Neuronal stem cell (in vitro differentiated cells): ENCODE measurements at regions not wholly inside any gene's neighbourhood (a gene's known extent, or its start where the extent isn't known, plus 50 kb on each side); places are given as distances from the start of the nearest gene placed in this dataset.

Experiments used
- DNase-seq: peaks from one replicate; pipeline ENCODE4 v3.0.0-alpha.2; 2013; ENCODE audit warnings: low spot score
- H2AFZ ChIP-seq: one replicate; pipeline ENCODE4 v1.6.1; 2013; ENCODE audit warnings: mild to moderate bottlenecking, low read length, inconsistent platforms
- H2AK5ac ChIP-seq: 2 replicates; pipeline ENCODE4 v1.6.1; 2013; ENCODE audit warnings: low read depth, mild to moderate bottlenecking, inconsistent platforms, low read length, moderate library complexity, mixed read lengths
- H2BK120ac ChIP-seq: 2 replicates; pipeline ENCODE4 v1.6.1; 2013; ENCODE audit warnings: low read depth, mild to moderate bottlenecking, inconsistent platforms, low read length, moderate library complexity, mixed read lengths
- H2BK12ac ChIP-seq: one replicate; pipeline ENCODE4 v1.6.1; 2013; ENCODE audit warnings: low read length, inconsistent platforms
- H2BK15ac ChIP-seq: 2 replicates; pipeline ENCODE4 v1.6.1; 2013; ENCODE audit warnings: mild to moderate bottlenecking, low read length, inconsistent platforms, mixed read lengths
- H2BK5ac ChIP-seq: one replicate; pipeline ENCODE4 v1.6.1; 2013; ENCODE audit warnings: inconsistent platforms, mild to moderate bottlenecking, low read length, moderate library complexity
- H3K14ac ChIP-seq: one replicate; pipeline ENCODE4 v1.6.1; 2013; ENCODE audit warnings: low read length, inconsistent platforms
- H3K18ac ChIP-seq: 2 replicates; pipeline ENCODE4 v1.6.1; 2013; ENCODE audit warnings: low read length, inconsistent platforms
- H3K23ac ChIP-seq: 2 replicates; pipeline ENCODE4 v1.6.1; 2013; ENCODE audit warnings: low read depth, mild to moderate bottlenecking, mixed read lengths, low read length, inconsistent platforms; ENCODE audit not compliant: poor library complexity
- H3K27ac ChIP-seq: replicated peaks from 3 replicates; pipeline ENCODE4 v1.5.1; 2013; ENCODE audit warnings: low read length, inconsistent platforms
- H3K27me3 ChIP-seq, 3 experiments: 2 replicates each; pipeline ENCODE4 v1.6.1; 2013; ENCODE audit warnings: low read length in 3 of 3, mild to moderate bottlenecking in 2 of 3, inconsistent platforms in 1 of 3, low read depth in 1 of 3, mixed read lengths in 1 of 3, moderate library complexity in 1 of 3; ENCODE audit not compliant: control insufficient read depth in 3 of 3, insufficient read depth in 3 of 3
- H3K36me3 ChIP-seq, 2 donors: replicated peaks in 1 of 2; 2 replicates each; pipeline ENCODE4 v1.6.1; 2013; ENCODE audit warnings: low read length in 2 of 2; ENCODE audit not compliant: control insufficient read depth in 2 of 2, insufficient read depth in 2 of 2
- H3K4ac ChIP-seq: 2 replicates; pipeline ENCODE4 v1.6.1; 2013; ENCODE audit warnings: inconsistent platforms, mild to moderate bottlenecking, low read length, moderate library complexity
- H3K4me1 ChIP-seq, 2 donors: 1 replicate in 1 of 2; 2 replicates in 1 of 2; pipeline ENCODE4 v1.6.1; 2013; ENCODE audit warnings: low read length in 2 of 2, low read depth in 1 of 2; ENCODE audit not compliant: control insufficient read depth in 2 of 2, insufficient read depth in 1 of 2
- H3K4me2 ChIP-seq: one replicate; pipeline ENCODE4 v1.6.1; 2013; ENCODE audit warnings: mild to moderate bottlenecking, low read length, inconsistent platforms; ENCODE audit not compliant: insufficient read depth, poor library complexity, severe bottlenecking
- H3K4me3 ChIP-seq, 2 donors: 2 replicates each; pipeline ENCODE4 v1.5.1; 2013; ENCODE audit warnings: low read length in 2 of 2, mild to moderate bottlenecking in 2 of 2, inconsistent platforms in 1 of 2, moderate library complexity in 1 of 2
- H3K79me1 ChIP-seq: one replicate; pipeline ENCODE4 v1.6.1; 2013; ENCODE audit warnings: low read depth, mild to moderate bottlenecking, inconsistent platforms, low read length, moderate library complexity
- H3K9ac ChIP-seq: one replicate; pipeline ENCODE4 v1.6.1; 2013; ENCODE audit warnings: mild to moderate bottlenecking, low read depth, low read length, inconsistent platforms; ENCODE audit not compliant: poor library complexity
- H3K9me3 ChIP-seq, 2 donors: replicated peaks in 1 of 2; 2 replicates each; pipeline versions ENCODE3 to v1.6.1; 2013; ENCODE audit warnings: low read length in 2 of 2, mild to moderate bottlenecking in 2 of 2, inconsistent platforms in 1 of 2, low read depth in 1 of 2, mixed read lengths in 1 of 2, moderate library complexity in 1 of 2; ENCODE audit not compliant: control insufficient read depth in 2 of 2, insufficient read depth in 1 of 2
- H4K8ac ChIP-seq: one replicate; pipeline ENCODE4 v1.6.1; 2013; ENCODE audit warnings: low read depth, mild to moderate bottlenecking, inconsistent platforms, low read length, moderate library complexity
- H4K91ac ChIP-seq: one replicate; pipeline ENCODE4 v1.6.1; 2013; ENCODE audit warnings: low read length, low read depth, mild to moderate bottlenecking, inconsistent platforms; ENCODE audit not compliant: poor library complexity
- WGBS, 2 donors: extraction: QIAGEN DNeasy Blood & Tissue Kit; methylation state at CpG; one replicate each; pipeline ENCODE4 v1.1.7; 2013; ENCODE audit warnings: missing lambda C conversion rate in 2 of 2, mixed read lengths in 1 of 2; ENCODE audit not compliant: insufficient read length in 2 of 2, insufficient replicate concordance in 1 of 2; ENCODE audit errors: extremely low coverage in 2 of 2; 5-methylcytosine and 5-hydroxymethylcytosine counted together

- WGBS, 2 donors = 100% methylated on average over 1 of the region's 4 CpGs; no CpG with 5 or more reads in 1 of the 2 donors
These were observed 54.9 kb upstream of the ATF3 start for GRCh38 chr1:212553676-212554075.

GRCh38 chr1:212554401-212554800 lies 54.2 kb upstream of the ATF3 start:
- Histone ChIP-seq H3K36me3 (no peaks in the 10 kb centered on the region), H3K14ac (no peak overlapping the region), H3K27me3 (peaks cover 0 to 9% (median 7%) of the 10 kb centered on the region in 3 experiments), H2BK12ac (no peak overlapping the region), H3K4ac (no peak overlapping the region), H4K8ac (no peak overlapping the region), H3K9me3 (peaks cover 0 to 3% of the 10 kb centered on the region in 2 donors), H3K4me2 (no peak overlapping the region), H2BK15ac (no peak overlapping the region), H2BK5ac (no peak overlapping the region), H2AFZ (no peak overlapping the region), H4K91ac (no peak overlapping the region), H3K9ac (no peak overlapping the region), H3K18ac (no peak overlapping the region), H3K4me3 (no peak overlapping the region), H3K4me1 (peaks cover 0 to 2% of the 10 kb centered on the region in 2 donors), H3K79me1 (no peaks in the 10 kb centered on the region), H2AK5ac (no peak overlapping the region), H3K27ac (no peak overlapping the region), H2BK120ac (no peak overlapping the region), H3K23ac (no peak overlapping the region)
- DNase-seq = no peak
- no CpG with 5 or more reads among the region's 2 CpGs for WGBS, 2 donors

More at GRCh38 chr1:212553676-212554075, 54.9 kb upstream of the ATF3 start:
- no peak overlapping the region for H2BK12ac ChIP-seq
- H3K27ac ChIP-seq = no peak overlapping the region
- no peak overlapping the region for H4K8ac ChIP-seq
- no peaks in the 10 kb centered on the region for H3K79me1 ChIP-seq
- no peak overlapping the region for H2AK5ac ChIP-seq
- no peak for DNase-seq
- H3K18ac ChIP-seq = no peak overlapping the region
- peaks cover 0 to 9% (median 7%) of the 10 kb centered on the region in 3 experiments for H3K27me3 ChIP-seq
- H2AFZ ChIP-seq = no peak overlapping the region
- H3K4me3 ChIP-seq = no peak overlapping the region
- H3K9ac ChIP-seq = no peak overlapping the region
- peaks cover 0 to 2% of the 10 kb centered on the region in 2 donors for H3K4me1 ChIP-seq
- H2BK120ac ChIP-seq = no peak overlapping the region
- no peak overlapping the region for H3K23ac ChIP-seq
- H3K4ac ChIP-seq = no peak overlapping the region
- no peak overlapping the region for H2BK5ac ChIP-seq
- H3K36me3 ChIP-seq = no peaks in the 10 kb centered on the region
- no peak overlapping the region for H3K14ac ChIP-seq
- H3K9me3 ChIP-seq = peaks cover 0 to 3% of the 10 kb centered on the region in 2 donors
- no peak overlapping the region for H2BK15ac ChIP-seq
- H4K91ac ChIP-seq = no peak overlapping the region
- H3K4me2 ChIP-seq = no peak overlapping the region

GRCh38 chr1:212555426-212555825 lies 53.1 kb upstream of the ATF3 start:
- H3K4me2 ChIP-seq = no peak overlapping the region
- H3K23ac ChIP-seq = no peak overlapping the region
- no peak overlapping the region for H2AK5ac ChIP-seq
- H3K36me3 ChIP-seq = no peaks in the 10 kb centered on the region
- no peak overlapping the region for H3K4me3 ChIP-seq
- H3K9me3 ChIP-seq = peaks cover 0 to 3% of the 10 kb centered on the region in 2 donors
- H3K14ac ChIP-seq = no peak overlapping the region
- H3K18ac ChIP-seq = no peak overlapping the region
- no peak overlapping the region for H3K9ac ChIP-seq
- H4K8ac ChIP-seq = no peak overlapping the region
- H2BK12ac ChIP-seq = no peak overlapping the region
- WGBS, 2 donors = no CpG with 5 or more reads among the region's 2 CpGs
- H2BK15ac ChIP-seq = no peak overlapping the region
- H2AFZ ChIP-seq = no peak overlapping the region
- no peak overlapping the region for H2BK5ac ChIP-seq
- H3K4ac ChIP-seq = no peak overlapping the region
- no peak overlapping the region for H2BK120ac ChIP-seq
- no peak overlapping the region for H4K91ac ChIP-seq
- H3K27me3 ChIP-seq = peaks cover 0 to 7% (median 5%) of the 10 kb centered on the region in 3 experiments
- no peaks in the 10 kb centered on the region for H3K79me1 ChIP-seq
- peaks cover 0 to 2% of the 10 kb centered on the region in 2 donors for H3K4me1 ChIP-seq
- DNase-seq = no peak
- H3K27ac ChIP-seq = no peak overlapping the region

GRCh38 chr1:212556822-212557549 lies 51.6 kb upstream of the ATF3 start:
- Histone ChIP-seq H3K79me1 (no peaks in the 10 kb centered on the region), H2BK12ac (no peak overlapping the region), H4K91ac (no peak overlapping the region), H3K36me3 (no peaks in the 10 kb centered on the region), H3K4ac (no peak overlapping the region), H2AFZ (no peak overlapping the region), H3K9ac (no peak overlapping the region), H3K14ac (no peak overlapping the region), H2BK120ac (no peak overlapping the region), H2AK5ac (no peak overlapping the region), H4K8ac (no peak overlapping the region), H3K4me2 (no peak overlapping the region), H2BK15ac (no peak overlapping the region), H3K4me1 (peaks cover 2 to 3% of the 10 kb centered on the region in 2 donors), H3K27ac (no peak overlapping the region), H3K9me3 (peaks cover 0 to 3% of the 10 kb centered on the region in 2 donors), H3K23ac (no peak overlapping the region), H2BK5ac (no peak overlapping the region), H3K18ac (no peak overlapping the region), H3K4me3 (no peak overlapping the region), H3K27me3 (peaks cover 0 to 7% (median 0%) of the 10 kb centered on the region in 3 experiments)
- no CpG with 5 or more reads among the region's 3 CpGs for WGBS, 2 donors
- no peak for DNase-seq
